Left ventricle myocardium inferior (tissue), 1 donor: ENCODE measurements at regions not wholly inside any gene's neighbourhood (a gene's known extent, or its start where the extent isn't known, plus 50 kb on each side); places are given as distances from the start of the nearest gene placed in this dataset.

Experiments used
- DNase-seq: peaks from one replicate; pipeline ENCODE4 v3.0.0-alpha.2; 2020
- H3K27ac ChIP-seq: fragments of 200-600 bp; replicated peaks from 2 replicates; pipeline ENCODE4 v1.8.0; 2021
- H3K27me3 ChIP-seq: fragments of 200-600 bp; 2 replicates; pipeline ENCODE4 v1.8.0; 2021; ENCODE audit warnings: low read depth
- H3K36me3 ChIP-seq: fragments of 200-600 bp; 2 replicates; pipeline ENCODE4 v1.8.0; 2021
- H3K4me1 ChIP-seq: fragments of 200-600 bp; 2 replicates; pipeline ENCODE4 v1.8.0; 2021
- H3K4me3 ChIP-seq: fragments of 200-600 bp; 2 replicates; pipeline ENCODE4 v1.8.0; 2021; ENCODE audit warnings: mild to moderate bottlenecking, moderate library complexity
- H3K9me3 ChIP-seq: fragments of 200-600 bp; replicated peaks from 2 replicates; pipeline ENCODE4 v1.8.0; 2021
- CTCF ChIP-seq: fragments of 200-600 bp; IDR thresholded peaks from 2 replicates; pipeline ENCODE4 v1.8.0; 2021; ENCODE audit warnings: antibody characterized with exemption, mild to moderate bottlenecking, borderline replicate concordance
- intact Hi-C: fragments of 100-400 bp; cut with micrococcal nuclease; formaldehyde crosslinking; loops from one replicate; pipeline ENCODE4 v1.11.0; 2022
- donor health status: DM: no; HTN: yes; CAD: no; lungs with severe emphysema.

- TF ChIP-seq CTCF, result no peak
Observed at GRCh38 chr2:241953324-241953928, 83.9 kb downstream of the RTP5 start.

GRCh38 chr2:241956521-241957110 is 87.1 kb downstream of the RTP5 start:
- TF ChIP-seq CTCF, result no peak
- intact Hi-C loops, result no loop called here
- Histone ChIP-seq H3K36me3 (no peaks in the 10 kb centered on the region), H3K4me1 (no peaks in the 10 kb centered on the region), H3K9me3 (no peaks in the 10 kb centered on the region), H3K27me3 (peaks cover 7% of the 10 kb centered on the region), H3K4me3 (no peak overlapping the region), H3K27ac (no peak overlapping the region)
- DNase-seq, result no peak

More at GRCh38 chr2:241953324-241953928, 83.9 kb downstream of the RTP5 start:
- intact Hi-C loops, result no loop called here
- no peak overlapping the region for H3K4me3 ChIP-seq
- no peak overlapping the region for H3K27ac ChIP-seq
- no peaks in the 10 kb centered on the region for H3K9me3 ChIP-seq
- no peak for DNase-seq
- H3K4me1 ChIP-seq, result peaks cover 8% of the 10 kb centered on the region
- no peaks in the 10 kb centered on the region for H3K36me3 ChIP-seq
- H3K27me3 ChIP-seq, result peaks cover 26% of the 10 kb centered on the region

- intact Hi-C loops, result no loop called here
- no peak for TF ChIP-seq CTCF
- H3K4me3 ChIP-seq, result no peak overlapping the region
- H3K36me3 ChIP-seq, result no peaks in the 10 kb centered on the region
- DNase-seq, result no peak
- no peaks in the 10 kb centered on the region for H3K4me1 ChIP-seq
- H3K9me3 ChIP-seq, result no peaks in the 10 kb centered on the region
- no peak overlapping the region for H3K27ac ChIP-seq
- peaks cover 4% of the 10 kb centered on the region for H3K27me3 ChIP-seq
Observed at GRCh38 chr2:241957276-241957675, 87.7 kb downstream of the RTP5 start.

- Histone ChIP-seq H3K4me3 (no peak overlapping the region), H3K36me3 (no peaks in the 10 kb centered on the region), H3K27ac (no peak overlapping the region), H3K27me3 (peaks cover 8% of the 10 kb centered on the region), H3K9me3 (no peaks in the 10 kb centered on the region), H3K4me1 (no peaks in the 10 kb centered on the region)
- no peak for TF ChIP-seq CTCF
- no peak for DNase-seq
- intact Hi-C loops, result no loop called here
Observed at GRCh38 chr2:241958818-241959545, 89.5 kb downstream of the RTP5 start.

GRCh38 chr2:241959751-241960269 is 90.3 kb downstream of the RTP5 start:
- intact Hi-C loops, result no loop called here
- peaks cover 8% of the 10 kb centered on the region for H3K27me3 ChIP-seq
- no peak overlapping the region for H3K4me3 ChIP-seq
- H3K27ac ChIP-seq, result no peak overlapping the region
- DNase-seq, result no peak
- H3K36me3 ChIP-seq, result no peaks in the 10 kb centered on the region
- H3K4me1 ChIP-seq, result no peaks in the 10 kb centered on the region
- no peak for TF ChIP-seq CTCF
- H3K9me3 ChIP-seq, result no peaks in the 10 kb centered on the region
